Fibroblast of skin of right biceps (primary cell): ENCODE measurements at regions not wholly inside any gene's neighbourhood (a gene's known extent, or its start where the extent isn't known, plus 50 kb on each side); places are given as distances from the start of the nearest gene placed in this dataset.

Experiments used
- DNase-seq: peaks from one replicate; pipeline ENCODE4 v3.0.0-alpha.2; 2013

DNA sequence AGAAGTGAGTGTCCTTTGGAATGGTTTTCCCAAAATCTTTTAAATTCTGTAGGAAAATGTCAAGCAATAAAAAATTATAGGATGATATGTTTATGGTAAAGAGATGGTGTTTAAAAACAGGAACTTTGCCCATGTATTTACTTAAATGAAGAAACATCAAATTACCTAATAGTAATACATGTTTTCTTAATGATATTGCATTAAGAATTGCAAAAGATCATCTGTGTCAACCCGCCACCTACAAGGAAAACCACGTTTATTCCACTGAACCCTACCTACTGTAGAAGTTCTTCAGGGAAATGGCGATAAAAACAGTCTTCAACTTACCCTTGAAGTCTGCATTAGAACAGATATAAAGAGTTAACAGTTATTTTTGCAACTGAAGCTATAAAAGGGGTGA, 67.2 kb upstream of the NDP start:
- DNase-seq: no peak

GRCh38 chrX:44039556-44039955, 66.4 kb upstream of the NDP start:
- no peak for DNase-seq

- DNase-seq: peak; percentile 81
These were observed 63.1 kb upstream of the NDP start for GRCh38 chrX:44036336-44036735.

- peak; percentile 20 for DNase-seq
These were observed 62.4 kb upstream of the NDP start for GRCh38 chrX:44035571-44035970.

- DNase-seq: no peak
These were observed 59.3 kb upstream of the NDP start for GRCh38 chrX:44032479-44032878.

GRCh38 chrX:44025555-44025954, 52.4 kb upstream of the NDP start:
- DNase-seq: peak; percentile 37
